IPS DF 4.7 (cell line): ENCODE measurements at regions not wholly inside any gene's neighbourhood (a gene's known extent, or its start where the extent isn't known, plus 50 kb on each side); places are given as distances from the start of the nearest gene placed in this dataset.
"Not testable (repeated sequence)": the region's sequence is repeated elsewhere in the genome, so short reads cannot be mapped to it uniquely, and the experiment has no call there.

Source experiments
- DNase-seq: peaks from one replicate; pipeline ENCODE4 v3.0.0-alpha.2; 2013; ENCODE audit warnings: low spot score; ENCODE audit errors: extremely low read depth

GRCh38 chrX:138264095-138264494 is 447.4 kb downstream of the FGF13 start:
- not testable (repeated sequence) for DNase-seq

- no peak for DNase-seq
Observed at GRCh38 chrX:138270931-138271330, 440.6 kb downstream of the FGF13 start.

GRCh38 chrX:138282598-138283150 is 428.8 kb downstream of the FGF13 start:
- not testable (repeated sequence) for DNase-seq

- no peak for DNase-seq
Observed at GRCh38 chrX:138287205-138287877, 424.2 kb downstream of the FGF13 start.

- no peak for DNase-seq
Observed at GRCh38 chrX:138294951-138295350, 416.6 kb downstream of the FGF13 start.

- DNase-seq, result no peak
Observed at GRCh38 chrX:138298268-138298667, 413.2 kb downstream of the FGF13 start.

GRCh38 chrX:138345801-138346200 is 365.7 kb downstream of the FGF13 start:
- DNase-seq, result no peak

GRCh38 chrX:138349351-138349750 is 362.2 kb downstream of the FGF13 start:
- no peak for DNase-seq

- no peak for DNase-seq
Observed at GRCh38 chrX:138378876-138379275, 332.6 kb downstream of the FGF13 start.

- DNase-seq, result no peak
Observed at GRCh38 chrX:138408101-138408500, 303.4 kb downstream of the FGF13 start.

- no peak for DNase-seq
Observed at GRCh38 chrX:138411048-138411447, 300.5 kb downstream of the FGF13 start.
